ENCODE measurements at regions not wholly inside any gene's neighbourhood (a gene's known extent, or its start where the extent isn't known, plus 50 kb on each side); places are given as distances from the start of the nearest gene placed in this dataset.

- Histone ChIP-seq H3K4me1 (ENCODE audit: control insufficient read depth, insufficient read depth, low read length) (no peaks in the 10 kb centered on the region), H3K27ac (ENCODE audit: low read length) (no peak overlapping the region), H3K27me3 (ENCODE audit: control insufficient read depth, insufficient read depth, low read length) (no peaks in the 10 kb centered on the region), H3K4me3 (ENCODE audit: low read length) (no peak overlapping the region), H3K36me3 (ENCODE audit: control insufficient read depth, insufficient read depth, low read length) (no peaks in the 10 kb centered on the region), H3K9me3 (ENCODE audit: control insufficient read depth, low read depth, low read length) (no peaks in the 10 kb centered on the region)
- no peak for DNase-seq
- WGBS (ENCODE audit: insufficient coverage, low lambda C conversion rate): 93% methylated on average over 2 of the region's 5 CpGs
These were observed 84.1 kb upstream of the HEY2 start for GRCh38 chr6:125665295-125665814.

- H3K4me1 ChIP-seq (ENCODE audit: control insufficient read depth, insufficient read depth, low read length): no peaks in the 10 kb centered on the region
- H3K27ac ChIP-seq (ENCODE audit: low read length): no peak overlapping the region
- H3K36me3 ChIP-seq (ENCODE audit: control insufficient read depth, insufficient read depth, low read length): no peaks in the 10 kb centered on the region
- WGBS (ENCODE audit: insufficient coverage, low lambda C conversion rate): 93% methylated on average over 5 of the region's 6 CpGs
- DNase-seq: no peak
- H3K9me3 ChIP-seq (ENCODE audit: control insufficient read depth, low read depth, low read length): no peaks in the 10 kb centered on the region
- H3K4me3 ChIP-seq (ENCODE audit: low read length): no peak overlapping the region
- H3K27me3 ChIP-seq (ENCODE audit: control insufficient read depth, insufficient read depth, low read length): no peaks in the 10 kb centered on the region
These were observed 82.1 kb upstream of the HEY2 start for GRCh38 chr6:125667326-125667725.

- no peaks in the 10 kb centered on the region for H3K36me3 ChIP-seq (ENCODE audit: control insufficient read depth, insufficient read depth, low read length)
- no peaks in the 10 kb centered on the region for H3K4me1 ChIP-seq (ENCODE audit: control insufficient read depth, insufficient read depth, low read length)
- no peak overlapping the region for H3K27ac ChIP-seq (ENCODE audit: low read length)
- WGBS (ENCODE audit: insufficient coverage, low lambda C conversion rate): no CpG with 5 or more reads among the region's 8 CpGs
- no peaks in the 10 kb centered on the region for H3K27me3 ChIP-seq (ENCODE audit: control insufficient read depth, insufficient read depth, low read length)
- H3K4me3 ChIP-seq (ENCODE audit: low read length): no peak overlapping the region
- no peak for DNase-seq
- H3K9me3 ChIP-seq (ENCODE audit: control insufficient read depth, low read depth, low read length): no peaks in the 10 kb centered on the region
These were observed 81.4 kb upstream of the HEY2 start for GRCh38 chr6:125668071-125668470.

GRCh38 chr6:125670568-125670967 lies 78.9 kb upstream of the HEY2 start:
- peak; percentile 5 to 9 for DNase-seq
- Histone ChIP-seq H3K9me3 (ENCODE audit: control insufficient read depth, low read depth, low read length) (no peaks in the 10 kb centered on the region), H3K27ac (ENCODE audit: low read length) (no peak overlapping the region), H3K4me3 (ENCODE audit: low read length) (no peak overlapping the region), H3K36me3 (ENCODE audit: control insufficient read depth, insufficient read depth, low read length) (no peaks in the 10 kb centered on the region), H3K27me3 (ENCODE audit: control insufficient read depth, insufficient read depth, low read length) (no peaks in the 10 kb centered on the region), H3K4me1 (ENCODE audit: control insufficient read depth, insufficient read depth, low read length) (no peaks in the 10 kb centered on the region)
- 33% methylated on average over 3 of the region's 5 CpGs for WGBS (ENCODE audit: insufficient coverage, low lambda C conversion rate)

GRCh38 chr6:125671323-125671722 lies 78.1 kb upstream of the HEY2 start:
- H3K4me1 ChIP-seq (ENCODE audit: control insufficient read depth, insufficient read depth, low read length): no peaks in the 10 kb centered on the region
- DNase-seq: no peak
- WGBS (ENCODE audit: insufficient coverage, low lambda C conversion rate): no CpG with 5 or more reads among the region's 1 CpG
- H3K27ac ChIP-seq (ENCODE audit: low read length): no peak overlapping the region
- no peaks in the 10 kb centered on the region for H3K9me3 ChIP-seq (ENCODE audit: control insufficient read depth, low read depth, low read length)
- H3K27me3 ChIP-seq (ENCODE audit: control insufficient read depth, insufficient read depth, low read length): no peaks in the 10 kb centered on the region
- no peak overlapping the region for H3K4me3 ChIP-seq (ENCODE audit: low read length)
- no peaks in the 10 kb centered on the region for H3K36me3 ChIP-seq (ENCODE audit: control insufficient read depth, insufficient read depth, low read length)

- WGBS (ENCODE audit: insufficient coverage, low lambda C conversion rate): no CpG with 5 or more reads among the region's 5 CpGs
- no peak overlapping the region for H3K4me3 ChIP-seq (ENCODE audit: low read length)
- no peaks in the 10 kb centered on the region for H3K9me3 ChIP-seq (ENCODE audit: control insufficient read depth, low read depth, low read length)
- DNase-seq: no peak
- H3K27me3 ChIP-seq (ENCODE audit: control insufficient read depth, insufficient read depth, low read length): no peaks in the 10 kb centered on the region
- H3K36me3 ChIP-seq (ENCODE audit: control insufficient read depth, insufficient read depth, low read length): no peaks in the 10 kb centered on the region
- H3K27ac ChIP-seq (ENCODE audit: low read length): no peak overlapping the region
- no peaks in the 10 kb centered on the region for H3K4me1 ChIP-seq (ENCODE audit: control insufficient read depth, insufficient read depth, low read length)
These were observed 75.2 kb upstream of the HEY2 start for GRCh38 chr6:125674230-125674629.

GRCh38 chr6:125678601-125679000 lies 70.8 kb upstream of the HEY2 start:
- Histone ChIP-seq H3K4me1 (ENCODE audit: control insufficient read depth, insufficient read depth, low read length) (no peaks in the 10 kb centered on the region), H3K9me3 (ENCODE audit: control insufficient read depth, low read depth, low read length) (no peaks in the 10 kb centered on the region), H3K36me3 (ENCODE audit: control insufficient read depth, insufficient read depth, low read length) (no peaks in the 10 kb centered on the region), H3K27me3 (ENCODE audit: control insufficient read depth, insufficient read depth, low read length) (no peaks in the 10 kb centered on the region), H3K27ac (ENCODE audit: low read length) (no peak overlapping the region), H3K4me3 (ENCODE audit: low read length) (no peak overlapping the region)
- no peak for DNase-seq
- 60% methylated on average over 2 of the region's 4 CpGs for WGBS (ENCODE audit: insufficient coverage, low lambda C conversion rate)

GRCh38 chr6:125679128-125679527 lies 70.3 kb upstream of the HEY2 start:
- no peak for DNase-seq
- no peaks in the 10 kb centered on the region for H3K36me3 ChIP-seq (ENCODE audit: control insufficient read depth, insufficient read depth, low read length)
- 69% methylated on average over 4 of the region's 4 CpGs for WGBS (ENCODE audit: insufficient coverage, low lambda C conversion rate)
- H3K27me3 ChIP-seq (ENCODE audit: control insufficient read depth, insufficient read depth, low read length): no peaks in the 10 kb centered on the region
- H3K4me3 ChIP-seq (ENCODE audit: low read length): no peak overlapping the region
- no peaks in the 10 kb centered on the region for H3K9me3 ChIP-seq (ENCODE audit: control insufficient read depth, low read depth, low read length)
- H3K4me1 ChIP-seq (ENCODE audit: control insufficient read depth, insufficient read depth, low read length): no peaks in the 10 kb centered on the region
- H3K27ac ChIP-seq (ENCODE audit: low read length): no peak overlapping the region

GRCh38 chr6:125679651-125680050 lies 69.8 kb upstream of the HEY2 start:
- Histone ChIP-seq H3K4me1 (ENCODE audit: control insufficient read depth, insufficient read depth, low read length) (no peaks in the 10 kb centered on the region), H3K27me3 (ENCODE audit: control insufficient read depth, insufficient read depth, low read length) (no peaks in the 10 kb centered on the region), H3K4me3 (ENCODE audit: low read length) (no peak overlapping the region), H3K9me3 (ENCODE audit: control insufficient read depth, low read depth, low read length) (no peaks in the 10 kb centered on the region), H3K36me3 (ENCODE audit: control insufficient read depth, insufficient read depth, low read length) (no peaks in the 10 kb centered on the region), H3K27ac (ENCODE audit: low read length) (no peak overlapping the region)
- no CpG with 5 or more reads among the region's 2 CpGs for WGBS (ENCODE audit: insufficient coverage, low lambda C conversion rate)
- no peak for DNase-seq

GRCh38 chr6:125682939-125683338 lies 66.5 kb upstream of the HEY2 start:
- no peak overlapping the region for H3K27ac ChIP-seq (ENCODE audit: low read length)

GRCh38 chr6:125688138-125688537 lies 61.3 kb upstream of the HEY2 start:
- no peak overlapping the region for H3K27ac ChIP-seq (ENCODE audit: low read length)
- no peaks in the 10 kb centered on the region for H3K4me1 ChIP-seq (ENCODE audit: control insufficient read depth, insufficient read depth, low read length)
- no peak overlapping the region for H3K4me3 ChIP-seq (ENCODE audit: low read length)
- no peaks in the 10 kb centered on the region for H3K27me3 ChIP-seq (ENCODE audit: control insufficient read depth, insufficient read depth, low read length)
- no peaks in the 10 kb centered on the region for H3K36me3 ChIP-seq (ENCODE audit: control insufficient read depth, insufficient read depth, low read length)
- WGBS (ENCODE audit: insufficient coverage, low lambda C conversion rate): 100% methylated on average over 1 of the region's 1 CpG
- DNase-seq: no peak
- H3K9me3 ChIP-seq (ENCODE audit: control insufficient read depth, low read depth, low read length): no peaks in the 10 kb centered on the region

More at GRCh38 chr6:125682939-125683338, 66.5 kb upstream of the HEY2 start:
- no peaks in the 10 kb centered on the region for H3K27me3 ChIP-seq (ENCODE audit: control insufficient read depth, insufficient read depth, low read length)
- H3K9me3 ChIP-seq (ENCODE audit: control insufficient read depth, low read depth, low read length): no peaks in the 10 kb centered on the region
- H3K4me3 ChIP-seq (ENCODE audit: low read length): no peak overlapping the region
- no peaks in the 10 kb centered on the region for H3K4me1 ChIP-seq (ENCODE audit: control insufficient read depth, insufficient read depth, low read length)
- DNase-seq: no peak
- H3K36me3 ChIP-seq (ENCODE audit: control insufficient read depth, insufficient read depth, low read length): no peaks in the 10 kb centered on the region
